MM.1S (cell line): ENCODE measurements at regions not wholly inside any gene's neighbourhood (a gene's known extent, or its start where the extent isn't known, plus 50 kb on each side); places are given as distances from the start of the nearest gene placed in this dataset.

Source experiments
- DNase-seq: peaks from one replicate; pipeline ENCODE4 v3.0.0-alpha.2; 2015
- H2AFZ ChIP-seq: fragments of 300-600 bp; sonication (generic); 2 replicates; pipeline ENCODE4 v1.6.0; 2016; ENCODE audit warnings: antibody characterized with exemption, low read length
- H3F3A ChIP-seq: fragments of 300-600 bp; sonication (generic); 2 replicates; pipeline ENCODE4 v1.6.1; 2016; ENCODE audit warnings: mild to moderate bottlenecking, antibody characterized with exemption, low read length, moderate library complexity, mixed read lengths; ENCODE audit not compliant: insufficient read depth
- H3K27ac ChIP-seq: fragments of 300-600 bp; sonication (generic); 2 replicates; pipeline ENCODE4 v1.5.1; 2016; ENCODE audit warnings: mild to moderate bottlenecking, low read length
- H3K27me3 ChIP-seq: fragments of 300-600 bp; sonication (generic); replicated peaks from 2 replicates; pipeline ENCODE4 v1.6.0; 2016; ENCODE audit warnings: low read length; ENCODE audit not compliant: insufficient read depth
- H3K36me3 ChIP-seq: fragments of 300-600 bp; sonication (generic); replicated peaks from 2 replicates; pipeline ENCODE4 v1.6.1; 2016; ENCODE audit warnings: mild to moderate bottlenecking, low read length, mixed read lengths; ENCODE audit not compliant: insufficient read depth
- H3K4me1 ChIP-seq: fragments of 300-600 bp; sonication (generic); 2 replicates; pipeline ENCODE4 v1.6.1; 2016; ENCODE audit warnings: low read length, mixed read lengths
- H3K4me2 ChIP-seq: fragments of 300-600 bp; sonication (generic); 2 replicates; pipeline ENCODE4 v1.6.0; 2016; ENCODE audit warnings: low read depth, low read length
- H3K4me3 ChIP-seq: fragments of 300-600 bp; sonication (generic); 2 replicates; pipeline ENCODE4 v1.5.1; 2016; ENCODE audit warnings: low read length, mixed read lengths
- H3K79me2 ChIP-seq: fragments of 300-600 bp; sonication (generic); 2 replicates; pipeline ENCODE4 v1.6.1; 2016; ENCODE audit warnings: mixed run types, low read length, mixed read lengths
- H3K9ac ChIP-seq: fragments of 300-600 bp; sonication (generic); 2 replicates; pipeline ENCODE4 v1.6.1; 2016; ENCODE audit warnings: low read length, mixed read lengths
- H3K9me2 ChIP-seq: fragments of 300-600 bp; sonication (generic); replicated peaks from 2 replicates; pipeline ENCODE4 v1.6.1; 2016; ENCODE audit warnings: mild to moderate bottlenecking, low read length, mixed read lengths; ENCODE audit not compliant: insufficient read depth
- H3K9me3 ChIP-seq: fragments of 300-600 bp; sonication (generic); replicated peaks from 2 replicates; pipeline ENCODE4 v1.6.1; 2016; ENCODE audit warnings: mild to moderate bottlenecking, low read length, mixed read lengths; ENCODE audit not compliant: insufficient read depth
- H4K20me1 ChIP-seq: fragments of 300-600 bp; sonication (generic); 2 replicates; pipeline ENCODE4 v1.6.1; 2016; ENCODE audit warnings: mild to moderate bottlenecking, low read length, moderate library complexity, mixed read lengths; ENCODE audit not compliant: insufficient read depth
- CTCF ChIP-seq: fragments of 300-600 bp; sonication (generic); IDR thresholded peaks from 2 replicates; pipeline ENCODE4 v1.5.1; 2016; ENCODE audit warnings: antibody characterized with exemption, low read length, mixed read lengths
- EZH2 ChIP-seq: fragments of 300-600 bp; sonication (generic); optimal IDR thresholded peaks from 2 replicates; pipeline ENCODE3; 2017; ENCODE audit warnings: low read depth, mild to moderate bottlenecking, antibody characterized with exemption, low read length, mixed read lengths
- EZH2phosphoT487 ChIP-seq: fragments of 300-600 bp; sonication (generic); IDR thresholded peaks from 2 replicates; pipeline ENCODE4 v1.6.1; 2018; ENCODE audit warnings: antibody characterized with exemption, low read length

DNA sequence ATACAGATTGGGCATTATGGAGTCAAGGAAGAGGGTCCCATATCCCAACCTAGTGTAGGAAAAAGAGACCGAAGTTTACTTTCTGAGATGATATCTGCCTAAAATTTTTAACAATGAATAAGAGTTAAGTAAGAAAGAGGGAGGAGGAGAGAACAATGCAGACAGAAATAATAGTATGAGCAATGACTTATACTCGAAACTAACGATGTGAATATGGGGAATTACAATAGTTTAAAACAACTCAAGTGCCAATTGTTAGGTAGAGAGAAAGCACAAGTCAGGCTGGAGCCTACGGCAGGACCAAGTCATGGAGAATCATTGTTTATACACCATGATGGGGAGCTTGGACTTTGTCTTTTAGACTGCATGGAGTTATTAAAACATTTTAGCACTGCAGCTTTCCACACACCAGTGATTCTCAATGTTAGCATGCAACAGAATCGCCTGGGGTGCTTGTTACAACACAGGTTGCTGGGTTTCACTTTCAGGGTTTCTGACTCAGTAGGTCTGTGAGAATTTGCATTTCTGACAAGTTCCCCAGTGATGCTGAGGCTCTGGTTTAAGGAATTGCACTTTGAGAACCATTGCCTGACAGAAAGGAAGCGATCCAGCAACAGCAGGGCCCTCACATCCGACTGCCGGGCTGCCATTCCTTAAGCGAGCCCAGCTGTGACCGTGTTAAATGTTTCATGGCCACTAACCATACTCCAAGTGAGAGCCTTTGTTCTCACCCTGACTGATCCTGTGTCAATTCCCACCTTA lies 511.2 kb downstream of the DCDC2C start:
- Histone ChIP-seq H3K27me3 (no peaks in the 10 kb centered on the region), H3K4me2 (no peak overlapping the region; the same call in 1 of the 2 replicates), H3K4me1 (no peaks in the 10 kb centered on the region), H3K79me2 (no peaks in the 10 kb centered on the region), H4K20me1 (no peaks in the 10 kb centered on the region), H3K36me3 (no peaks in the 10 kb centered on the region), H3K27ac (no peak overlapping the region), H3K4me3 (no peak overlapping the region), H2AFZ (no peak overlapping the region), H3F3A (no peaks in the 10 kb centered on the region), H3K9me2 (no peaks in the 10 kb centered on the region), H3K9ac (no peak overlapping the region), H3K9me3 (no peaks in the 10 kb centered on the region)
- peak; percentile 37 for DNase-seq
- TF ChIP-seq EZH2 (no peak), CTCF (no peak), EZH2phosphoT487 (no peak)

- H3K4me3 ChIP-seq = no peak overlapping the region
- H3F3A ChIP-seq = no peaks in the 10 kb centered on the region
- TF ChIP-seq EZH2 (no peak), EZH2phosphoT487 (no peak), CTCF (no peak)
- DNase-seq = no peak
- H3K27ac ChIP-seq = no peak overlapping the region
- H3K9me2 ChIP-seq = no peaks in the 10 kb centered on the region
- no peak overlapping the region for H3K9ac ChIP-seq
- H3K27me3 ChIP-seq = no peaks in the 10 kb centered on the region
- no peak overlapping the region for H3K4me2 ChIP-seq
- H4K20me1 ChIP-seq = no peaks in the 10 kb centered on the region
- H3K9me3 ChIP-seq = no peaks in the 10 kb centered on the region
- no peaks in the 10 kb centered on the region for H3K79me2 ChIP-seq
- no peaks in the 10 kb centered on the region for H3K36me3 ChIP-seq
- no peak overlapping the region for H2AFZ ChIP-seq
- H3K4me1 ChIP-seq = no peaks in the 10 kb centered on the region
Measured at GRCh38 chr2:4217737-4218136, 514.4 kb downstream of the DCDC2C start.

GRCh38 chr2:4219101-4219500 lies 515.7 kb downstream of the DCDC2C start:
- no peak overlapping the region for H2AFZ ChIP-seq
- H3K4me2 ChIP-seq = no peak overlapping the region
- H3K9ac ChIP-seq = no peak overlapping the region
- no peaks in the 10 kb centered on the region for H3K9me3 ChIP-seq
- H3K9me2 ChIP-seq = no peaks in the 10 kb centered on the region
- H3K4me3 ChIP-seq = no peak overlapping the region
- TF ChIP-seq EZH2phosphoT487 = no peak
- TF ChIP-seq CTCF = no peak
- no peak for TF ChIP-seq EZH2
- H3K4me1 ChIP-seq = no peaks in the 10 kb centered on the region
- H3K36me3 ChIP-seq = no peaks in the 10 kb centered on the region
- no peaks in the 10 kb centered on the region for H3K27me3 ChIP-seq
- H3K79me2 ChIP-seq = no peaks in the 10 kb centered on the region
- no peak for DNase-seq
- H4K20me1 ChIP-seq = no peaks in the 10 kb centered on the region
- H3K27ac ChIP-seq = no peak overlapping the region
- H3F3A ChIP-seq = no peaks in the 10 kb centered on the region
